ENCODE measurements at regions not wholly inside any gene's neighbourhood (a gene's known extent, or its start where the extent isn't known, plus 50 kb on each side); places are given as distances from the start of the nearest gene placed in this dataset.
"Not testable (repeated sequence)": the region's sequence is repeated elsewhere in the genome, so short reads cannot be mapped to it uniquely, and the experiment has no call there.

DNA sequence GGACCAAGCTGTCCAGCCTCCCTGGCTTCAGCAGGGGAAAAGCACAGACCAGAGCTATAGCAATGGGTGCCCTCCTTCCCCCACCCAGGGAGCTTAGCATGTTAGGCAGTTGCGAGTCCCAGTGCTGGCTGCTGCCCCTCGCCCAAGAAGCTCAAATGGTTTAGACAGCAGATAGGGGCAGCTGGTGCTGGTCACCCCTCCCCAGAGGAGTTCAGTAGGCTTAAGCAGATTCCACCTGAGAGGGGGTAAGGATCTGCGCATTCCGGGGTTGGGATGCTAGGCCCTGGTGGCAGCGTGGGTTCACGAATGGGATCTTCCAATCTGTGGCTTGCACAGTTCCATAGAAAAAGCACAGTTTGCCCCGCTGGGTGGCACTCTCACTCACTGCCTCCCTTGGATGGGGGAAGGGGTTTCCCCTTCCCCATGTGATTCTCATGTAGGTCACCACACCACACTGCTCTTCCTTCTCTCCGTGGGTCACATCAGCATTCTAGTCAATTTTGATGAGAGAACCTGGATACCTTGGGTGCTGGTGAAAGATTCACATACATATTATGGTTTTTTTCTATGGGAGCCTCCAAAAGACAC lies 665.6 kb downstream of the C12orf50 start:
- TF ChIP-seq CTCF (conservative IDR thresholded peaks at IDR 0.05; ENCODE audit: low read depth, low read length): no peak

GRCh38 chr12:87349681-87350080 lies 679.5 kb downstream of the C12orf50 start:
- DNase-seq (ENCODE audit: low read depth): no peak
- no peak for TF ChIP-seq CTCF (conservative IDR thresholded peaks at IDR 0.05; ENCODE audit: low read depth, low read length)
- no peak overlapping the region for H3K4me3 ChIP-seq (ENCODE audit: low read length)

More for the DNA sequence above, 665.6 kb downstream of the C12orf50 start:
- H3K4me3 ChIP-seq (ENCODE audit: low read length): no peak overlapping the region
- no peak for DNase-seq (ENCODE audit: low read depth)

- H3K4me3 ChIP-seq (ENCODE audit: low read length): no peak overlapping the region
- no peak for DNase-seq (ENCODE audit: low read depth)
- no peak for TF ChIP-seq CTCF (conservative IDR thresholded peaks at IDR 0.05; ENCODE audit: low read depth, low read length)
Observed at GRCh38 chr12:87348071-87348470, 681.1 kb downstream of the C12orf50 start.

DNA sequence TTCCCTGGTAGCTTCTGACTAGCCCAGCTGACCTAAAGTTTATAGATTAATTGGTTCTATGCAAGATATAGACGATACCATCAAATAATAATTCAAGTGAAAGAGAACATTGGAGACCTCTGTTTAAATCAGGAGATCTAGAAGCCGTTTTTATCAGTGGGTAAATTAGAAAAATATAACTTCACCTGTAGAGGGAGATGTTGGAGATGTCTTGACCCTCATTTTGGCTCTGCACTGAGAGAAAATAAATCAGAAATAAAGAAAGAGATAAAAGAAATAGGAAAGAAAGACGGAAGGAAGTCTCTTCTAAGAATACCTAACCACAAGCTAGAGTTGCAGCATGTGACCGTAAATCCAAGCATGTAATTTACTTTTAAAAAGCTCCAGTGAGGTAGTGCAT lies 684.5 kb downstream of the C12orf50 start:
- H3K4me3 ChIP-seq (ENCODE audit: low read length): no peak overlapping the region
- peak; percentile 43 for TF ChIP-seq CTCF (conservative IDR thresholded peaks at IDR 0.05; ENCODE audit: low read depth, low read length)
- DNase-seq (ENCODE audit: low read depth): no peak

GRCh38 chr12:87338681-87339080 lies 690.5 kb downstream of the C12orf50 start:
- H3K4me3 ChIP-seq (ENCODE audit: low read length): no peak overlapping the region
- DNase-seq (ENCODE audit: low read depth): no peak
- no peak for TF ChIP-seq CTCF (conservative IDR thresholded peaks at IDR 0.05; ENCODE audit: low read depth, low read length)

DNA sequence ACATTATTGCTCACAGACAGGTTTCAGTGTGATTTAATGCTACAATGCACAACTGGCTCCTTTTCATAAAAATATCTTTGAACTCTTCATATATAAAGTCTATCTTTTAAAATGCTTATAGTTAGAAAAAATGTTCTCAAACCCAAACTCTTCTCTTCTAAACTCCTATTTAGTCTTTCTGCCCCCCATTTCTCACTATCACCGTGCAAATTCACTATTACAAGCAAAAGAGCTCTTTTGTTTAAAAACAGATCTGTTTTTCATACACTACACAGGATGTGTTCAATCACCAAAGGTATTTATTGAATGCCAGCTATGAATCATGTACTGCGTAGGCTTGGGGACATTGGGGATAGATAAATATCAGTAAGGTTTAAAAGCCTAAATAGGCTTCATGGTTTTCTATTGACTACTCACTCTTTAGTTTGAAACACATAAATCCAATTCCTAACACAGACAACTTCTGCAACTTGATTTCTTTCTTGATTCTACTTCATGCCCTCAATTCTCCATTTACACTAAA lies 692.3 kb downstream of the C12orf50 start:
- no peak for TF ChIP-seq CTCF (conservative IDR thresholded peaks at IDR 0.05; ENCODE audit: low read depth, low read length)
- DNase-seq (ENCODE audit: low read depth): no peak
- H3K4me3 ChIP-seq (ENCODE audit: low read length): no peak overlapping the region

DNA sequence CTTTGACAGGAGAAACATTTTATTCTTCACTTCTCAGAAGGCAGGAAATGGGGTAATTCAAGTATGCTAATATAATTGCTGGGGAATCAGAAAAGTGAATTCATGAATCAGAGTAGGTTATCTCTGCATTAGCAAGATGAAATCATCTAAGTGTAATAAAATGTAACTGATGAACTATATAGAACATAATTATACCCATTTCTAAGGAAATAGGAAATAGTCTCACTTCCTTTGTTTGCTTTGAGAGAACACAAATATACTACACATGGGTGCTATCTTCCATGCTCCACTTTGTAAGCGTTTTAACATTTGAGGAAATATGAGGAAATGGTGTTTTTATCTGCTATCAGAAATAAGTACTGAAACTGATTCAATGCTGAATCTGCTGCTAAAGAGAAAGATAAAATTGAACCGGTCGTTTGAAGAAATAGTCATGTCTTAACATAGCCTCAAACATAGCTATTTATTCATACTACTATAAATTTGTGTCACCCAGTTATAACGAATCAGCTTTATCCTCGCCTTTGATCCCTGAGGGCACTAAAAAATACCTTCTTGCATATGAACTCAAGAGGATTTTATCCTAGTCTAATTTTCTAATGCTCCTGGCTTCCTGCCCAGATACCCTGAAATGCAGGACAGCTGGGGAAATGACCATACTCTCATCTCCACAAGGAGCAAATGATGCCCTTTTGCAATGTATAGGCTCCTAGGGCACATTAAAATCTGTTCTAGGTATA lies 696.0 kb downstream of the C12orf50 start:
- H3K4me3 ChIP-seq (ENCODE audit: low read length): no peak overlapping the region
- DNase-seq (ENCODE audit: low read depth): no peak
- no peak for TF ChIP-seq CTCF (conservative IDR thresholded peaks at IDR 0.05; ENCODE audit: low read depth, low read length)

DNA sequence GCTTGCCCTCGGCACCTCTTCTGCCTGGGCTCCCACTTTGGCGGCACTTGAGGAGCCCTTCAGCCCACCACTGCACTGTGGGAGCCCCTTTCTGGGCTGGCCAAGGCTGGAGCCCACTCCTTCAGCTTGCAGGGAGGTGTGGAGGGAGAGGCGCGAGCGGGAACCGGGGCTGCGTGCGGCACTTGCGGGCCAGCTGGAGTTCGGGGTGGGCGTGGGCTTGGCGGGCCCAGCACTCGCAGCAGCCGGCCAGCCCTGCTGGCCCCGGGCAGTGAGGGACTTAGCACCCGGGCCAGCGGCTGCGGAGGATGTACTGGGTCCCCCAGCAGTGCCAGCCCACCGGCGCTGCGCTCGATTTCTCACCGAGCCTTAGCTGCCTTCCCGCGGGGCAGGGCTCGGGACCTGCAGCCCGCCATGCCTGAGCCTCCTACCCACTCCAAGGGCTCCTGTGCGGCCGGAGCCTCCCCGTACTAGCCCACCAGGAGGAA lies 699.1 kb downstream of the C12orf50 start:
- not testable (repeated sequence) for H3K4me3 ChIP-seq (ENCODE audit: low read length); DNase-seq (ENCODE audit: low read depth)

All from retinal pigment epithelial cell (primary cell).